Suprapubic skin (tissue), 4 donors: ENCODE measurements at regions not wholly inside any gene's neighbourhood (a gene's known extent, or its start where the extent isn't known, plus 50 kb on each side); places are given as distances from the start of the nearest gene placed in this dataset.

Experiments used
- CTCF ChIP-seq, 2 donors: fragments of 200-600 bp in 1 of 2; fragments of 450-650 bp in 1 of 2; sonication (generic) in 1 of 2; IDR thresholded peaks; one replicate each; pipeline ENCODE4 v1.5.1; 2016 to 2019; ENCODE audit warnings: antibody characterized with exemption in 2 of 2, mild to moderate bottlenecking in 1 of 2, moderate library complexity in 1 of 2
- POLR2A ChIP-seq, 2 donors: fragments of 450-650 bp; IDR thresholded peaks; one replicate each; pipeline ENCODE4 v1.6.1; 2017; ENCODE audit warnings: antibody characterized with exemption in 2 of 2, mild to moderate bottlenecking in 2 of 2, moderate library complexity in 2 of 2
- POLR2AphosphoS5 ChIP-seq, 3 donors: sonication (generic); formaldehyde crosslinking; IDR thresholded peaks; one replicate each; pipeline ENCODE4 v1.6.1; 2017; ENCODE audit warnings: antibody characterized with exemption in 3 of 3

- TF ChIP-seq POLR2AphosphoS5 (IDR thresholded peaks at IDR 0.05) (no peak), POLR2A (IDR thresholded peaks at IDR 0.05) (no peak), CTCF (IDR thresholded peaks at IDR 0.05) (no peak)
Observed at GRCh38 chr2:133953524-133953923, 300.3 kb upstream of the MGAT5 start.
